Central memory CD4-positive, alpha-beta T cell (primary cell): ENCODE measurements at regions not wholly inside any gene's neighbourhood (a gene's known extent, or its start where the extent isn't known, plus 50 kb on each side); places are given as distances from the start of the nearest gene placed in this dataset.
"Not testable (repeated sequence)": the region's sequence is repeated elsewhere in the genome, so short reads cannot be mapped to it uniquely, and the experiment has no call there.

ENCODE experiments used
- DNase-seq: peaks from one replicate; pipeline ENCODE4 v3.0.0; 2022

- no peak for DNase-seq
Observed at GRCh38 chr5:2375757-2376250, 375.7 kb downstream of the IRX2 start.

GRCh38 chr5:2375291-2375690, 376.2 kb downstream of the IRX2 start:
- DNase-seq: no peak

- DNase-seq: no peak
Observed at GRCh38 chr5:2374703-2375102, 376.8 kb downstream of the IRX2 start.

GRCh38 chr5:2373631-2374030, 377.8 kb downstream of the IRX2 start:
- DNase-seq: no peak

GRCh38 chr5:2371419-2371710, 380.1 kb downstream of the IRX2 start:
- DNase-seq: no peak

- DNase-seq: no peak
Observed at GRCh38 chr5:2370626-2371418, 380.7 kb downstream of the IRX2 start.

- DNase-seq: no peak
Observed at GRCh38 chr5:2369178-2369577, 382.3 kb downstream of the IRX2 start.

- no peak for DNase-seq
Observed at GRCh38 chr5:2366816-2367215, 384.7 kb downstream of the IRX2 start.

- DNase-seq: no peak
Observed at GRCh38 chr5:2357309-2357708, 394.2 kb downstream of the IRX2 start.

GRCh38 chr5:2355859-2356258, 395.6 kb downstream of the IRX2 start:
- DNase-seq: no peak

- DNase-seq: no peak
Observed at GRCh38 chr5:2353871-2354440, 397.5 kb downstream of the IRX2 start.

GRCh38 chr5:2353211-2353610, 398.3 kb downstream of the IRX2 start:
- no peak for DNase-seq

GRCh38 chr5:2352101-2352861, 399.2 kb downstream of the IRX2 start:
- DNase-seq: no peak

GRCh38 chr5:2349768-2350167, 401.7 kb downstream of the IRX2 start:
- not testable (repeated sequence) for DNase-seq

- no peak for DNase-seq
Observed at GRCh38 chr5:2338686-2339085, 412.8 kb downstream of the IRX2 start.

GRCh38 chr5:2335733-2336515, 415.6 kb downstream of the IRX2 start:
- DNase-seq: no peak

GRCh38 chr5:2335125-2335732, 416.2 kb downstream of the IRX2 start:
- no peak for DNase-seq

- no peak for DNase-seq
Observed at GRCh38 chr5:2334719-2335118, 416.8 kb downstream of the IRX2 start.

GRCh38 chr5:2333291-2333690, 418.2 kb downstream of the IRX2 start:
- no peak for DNase-seq

GRCh38 chr5:2332521-2332920, 419.0 kb downstream of the IRX2 start:
- no peak for DNase-seq

- DNase-seq: no peak
Observed at GRCh38 chr5:2330325-2331130, 420.9 kb downstream of the IRX2 start.

GRCh38 chr5:2329741-2330140, 421.7 kb downstream of the IRX2 start:
- DNase-seq: no peak
